ENCODE measurements at regions not wholly inside any gene's neighbourhood (a gene's known extent, or its start where the extent isn't known, plus 50 kb on each side); places are given as distances from the start of the nearest gene placed in this dataset.

GRCh38 chr4:11218692-11219091 is 210.0 kb downstream of the HS3ST1 start:
- TF ChIP-seq EP300 (IDR thresholded peaks at IDR 0.05; ENCODE audit: low read depth) (no peak), POLR2A (IDR thresholded peaks at IDR 0.05) (no peak), CTCF (IDR thresholded peaks at IDR 0.05) (no peak)
